ENCODE measurements at regions not wholly inside any gene's neighbourhood (a gene's known extent, or its start where the extent isn't known, plus 50 kb on each side); places are given as distances from the start of the nearest gene placed in this dataset.
"Not testable (repeated sequence)": the region's sequence is repeated elsewhere in the genome, so short reads cannot be mapped to it uniquely, and the experiment has no call there.

DNA sequence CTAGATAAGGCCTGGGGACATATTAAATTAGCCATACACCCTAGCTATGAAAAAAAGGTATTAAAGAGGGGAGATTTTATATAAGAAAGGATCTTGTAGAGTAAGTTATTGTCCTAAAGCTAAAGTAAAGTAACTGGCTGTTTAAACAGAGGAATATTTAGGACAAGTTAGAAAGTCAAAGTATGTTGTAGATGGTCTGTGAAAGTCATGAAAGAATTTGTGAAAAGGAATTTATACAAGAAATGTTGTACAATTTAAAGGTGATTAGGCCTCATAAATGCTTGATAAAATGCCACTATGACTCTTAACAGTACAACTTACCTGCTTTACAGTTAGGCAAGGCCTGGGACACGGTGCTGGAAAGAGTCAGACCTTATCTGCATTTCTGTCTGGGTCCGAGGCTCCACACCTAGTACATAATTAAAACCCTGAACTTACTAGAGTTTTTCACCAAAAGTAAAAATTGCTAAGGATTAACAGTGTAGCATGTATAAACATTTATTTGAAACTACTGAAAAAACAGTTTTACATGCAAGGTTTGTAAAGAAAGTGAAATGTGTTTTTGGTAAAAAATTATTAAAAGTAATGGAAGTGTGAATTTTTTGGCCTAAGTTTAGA, 445.3 kb upstream of the TOM1L1 start:
- H3K4me2 ChIP-seq (ENCODE audit: low read length) = no peak overlapping the region
- BruUV-seq (replicated peaks) = no TSS peak
- DNase-seq (ENCODE audit: low read depth, low spot score) = no peak
- H3K36me3 ChIP-seq (ENCODE audit: control insufficient read depth in 1 of 2, insufficient read depth in 2 of 2, low read length in 2 of 2) = no peaks in the 10 kb centered on the region
- no peaks in the 10 kb centered on the region for H3K4me1 ChIP-seq (ENCODE audit: control insufficient read depth in 1 of 2, insufficient read depth in 2 of 2, low read length in 2 of 2)
- CTCF ChIA-PET = no interaction called here
- H3K9me3 ChIP-seq (ENCODE audit: control insufficient read depth in 1 of 2, insufficient read depth in 1 of 2, low read depth in 1 of 2, low read length in 2 of 2) = peaks cover 44 to 59% of the 10 kb centered on the region in 2 experiments; a peak in 3 of 4 replicates
- POLR2A ChIA-PET = no interaction called here
- no peak overlapping the region for H3K9ac ChIP-seq (ENCODE audit: low read length)
- H2AFZ ChIP-seq (ENCODE audit: low read depth, low read length, poor library complexity, severe bottlenecking) = no peak overlapping the region
- no peaks in the 10 kb centered on the region for H4K20me1 ChIP-seq (ENCODE audit: insufficient read depth)
- RAD21 ChIA-PET (ENCODE audit: low non-redundant PET in 1 of 2, low total read pairs in 2 of 2, uncharacterized antibody in 2 of 2, unreplicated experiment in 2 of 2) = no interaction called here
- H3K79me2 ChIP-seq (ENCODE audit: insufficient read depth, low read length) = no peaks in the 10 kb centered on the region
- no peaks in the 10 kb centered on the region for H3K27me3 ChIP-seq (ENCODE audit: insufficient read depth, low read length)
- intact Hi-C loops (cut with micrococcal nuclease) = no loop called here
- no peak overlapping the region for H3K4me3 ChIP-seq (replicated peaks in 1 of 2; ENCODE audit: low read depth in 1 of 2, low read length in 2 of 2)
- TF ChIP-seq, protein P1, sequence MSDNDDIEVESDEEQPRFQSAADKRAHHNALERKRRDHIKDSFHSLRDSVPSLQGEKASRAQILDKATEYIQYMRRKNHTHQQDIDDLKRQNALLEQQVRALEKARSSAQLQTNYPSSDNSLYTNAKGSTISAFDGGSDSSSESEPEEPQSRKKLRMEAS (IDR thresholded peaks at IDR 0.05) = no peak
- TF ChIP-seq, protein P2, sequence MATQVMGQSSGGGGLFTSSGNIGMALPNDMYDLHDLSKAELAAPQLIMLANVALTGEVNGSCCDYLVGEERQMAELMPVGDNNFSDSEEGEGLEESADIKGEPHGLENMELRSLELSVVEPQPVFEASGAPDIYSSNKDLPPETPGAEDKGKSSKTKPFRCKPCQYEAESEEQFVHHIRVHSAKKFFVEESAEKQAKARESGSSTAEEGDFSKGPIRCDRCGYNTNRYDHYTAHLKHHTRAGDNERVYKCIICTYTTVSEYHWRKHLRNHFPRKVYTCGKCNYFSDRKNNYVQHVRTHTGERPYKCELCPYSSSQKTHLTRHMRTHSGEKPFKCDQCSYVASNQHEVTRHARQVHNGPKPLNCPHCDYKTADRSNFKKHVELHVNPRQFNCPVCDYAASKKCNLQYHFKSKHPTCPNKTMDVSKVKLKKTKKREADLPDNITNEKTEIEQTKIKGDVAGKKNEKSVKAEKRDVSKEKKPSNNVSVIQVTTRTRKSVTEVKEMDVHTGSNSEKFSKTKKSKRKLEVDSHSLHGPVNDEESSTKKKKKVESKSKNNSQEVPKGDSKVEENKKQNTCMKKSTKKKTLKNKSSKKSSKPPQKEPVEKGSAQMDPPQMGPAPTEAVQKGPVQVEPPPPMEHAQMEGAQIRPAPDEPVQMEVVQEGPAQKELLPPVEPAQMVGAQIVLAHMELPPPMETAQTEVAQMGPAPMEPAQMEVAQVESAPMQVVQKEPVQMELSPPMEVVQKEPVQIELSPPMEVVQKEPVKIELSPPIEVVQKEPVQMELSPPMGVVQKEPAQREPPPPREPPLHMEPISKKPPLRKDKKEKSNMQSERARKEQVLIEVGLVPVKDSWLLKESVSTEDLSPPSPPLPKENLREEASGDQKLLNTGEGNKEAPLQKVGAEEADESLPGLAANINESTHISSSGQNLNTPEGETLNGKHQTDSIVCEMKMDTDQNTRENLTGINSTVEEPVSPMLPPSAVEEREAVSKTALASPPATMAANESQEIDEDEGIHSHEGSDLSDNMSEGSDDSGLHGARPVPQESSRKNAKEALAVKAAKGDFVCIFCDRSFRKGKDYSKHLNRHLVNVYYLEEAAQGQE (IDR thresholded peaks at IDR 0.05; ENCODE audit: low read depth) = no peak
- TF ChIP-seq CTCF (IDR thresholded peaks at IDR 0.05 in 2 of 3, conservative IDR thresholded peaks at IDR 0.05 in 1 of 3; ENCODE audit: borderline replicate concordance in 1 of 3, insufficient read depth in 1 of 3, low read depth in 2 of 3, low read length in 2 of 3) (no peak), EGR1 (IDR thresholded peaks at IDR 0.05; ENCODE audit: low read depth) (no peak), EZH2 (IDR thresholded peaks at IDR 0.05) (no peak), ZBTB33 (IDR thresholded peaks at IDR 0.05; ENCODE audit: extremely low read depth, insufficient replicate concordance, low read length) (no peak)
- no peaks in the 10 kb centered on the region for H3K9me2 ChIP-seq (ENCODE audit: insufficient read depth)
- ATAC-seq = no peak
- no peak overlapping the region for H3K27ac ChIP-seq (ENCODE audit: low read depth, low read length)

DNA sequence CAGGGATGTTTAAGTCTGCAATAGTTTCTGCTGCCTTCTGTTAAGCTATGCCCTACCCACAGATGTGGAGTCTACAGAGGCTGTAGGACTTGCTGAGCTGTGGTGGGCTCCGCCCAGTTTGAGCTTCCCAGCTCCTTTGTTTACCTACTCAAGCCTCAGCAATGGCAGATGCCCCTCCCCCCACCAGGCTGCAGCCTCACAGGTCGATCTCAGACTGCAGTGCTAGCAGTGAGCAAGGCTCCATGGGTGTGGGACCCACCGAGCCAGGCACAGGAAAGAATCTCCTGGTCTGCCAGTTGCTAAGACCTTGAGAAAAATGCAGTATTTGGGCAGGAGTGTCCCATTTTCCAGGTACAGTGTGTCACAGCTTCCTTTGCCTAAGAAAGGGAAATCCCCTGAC, 435.2 kb upstream of the TOM1L1 start:
- H4K20me1 ChIP-seq (ENCODE audit: insufficient read depth); DNase-seq (ENCODE audit: low read depth, low spot score); ATAC-seq; POLR2A ChIA-PET; RAD21 ChIA-PET (ENCODE audit: low non-redundant PET in 1 of 2, low total read pairs in 2 of 2, uncharacterized antibody in 2 of 2, unreplicated experiment in 2 of 2); BruUV-seq (replicated peaks); H3K36me3 ChIP-seq (ENCODE audit: control insufficient read depth in 1 of 2, insufficient read depth in 2 of 2, low read length in 2 of 2); CTCF ChIA-PET; H2AFZ ChIP-seq (ENCODE audit: low read depth, low read length, poor library complexity, severe bottlenecking); intact Hi-C loops (cut with micrococcal nuclease); H3K4me1 ChIP-seq (ENCODE audit: control insufficient read depth in 1 of 2, insufficient read depth in 2 of 2, low read length in 2 of 2); H3K27ac ChIP-seq (ENCODE audit: low read depth, low read length); H3K79me2 ChIP-seq (ENCODE audit: insufficient read depth, low read length); H3K9me2 ChIP-seq (ENCODE audit: insufficient read depth); H3K4me2 ChIP-seq (ENCODE audit: low read length); H3K9ac ChIP-seq (ENCODE audit: low read length); H3K27me3 ChIP-seq (ENCODE audit: insufficient read depth, low read length); H3K4me3 ChIP-seq (replicated peaks in 1 of 2; ENCODE audit: low read depth in 1 of 2, low read length in 2 of 2): not testable (repeated sequence)
- H3K9me3 ChIP-seq (ENCODE audit: control insufficient read depth in 1 of 2, insufficient read depth in 1 of 2, low read depth in 1 of 2, low read length in 2 of 2) = peaks cover 15 to 29% of the 10 kb centered on the region in 2 experiments; a peak in 2 of 4 replicates
